ENCODE measurements at regions not wholly inside any gene's neighbourhood (a gene's known extent, or its start where the extent isn't known, plus 50 kb on each side); places are given as distances from the start of the nearest gene placed in this dataset.

GRCh38 chr14:101250948-101251811, 310.1 kb upstream of the DIO3 start (continued):
- TF ChIP-seq KDM5A (IDR thresholded peaks at IDR 0.05; ENCODE audit: borderline replicate concordance, low read length), result no peak
- TF ChIP-seq HNRNPH1 (optimal IDR thresholded peaks at IDR 0.05; ENCODE audit: low read depth, low read length), result no peak

- H4K20me1 ChIP-seq (ENCODE audit: insufficient read depth, low read length), result no peaks in the 10 kb centered on the region
- no peak overlapping the region for H3K4me3 ChIP-seq (replicated peaks in 1 of 3; ENCODE audit: insufficient read depth in 1 of 3, low read depth in 2 of 3, low read length in 3 of 3)
- no TSS peak for BruUV-seq (replicated peaks)
- ChIA-PET CTCF (ENCODE audit: low intra/inter-chr PET ratio, low total read pairs) (no interaction called here), POLR2A (no interaction called here)
- no peak for ATAC-seq
- in situ Hi-C loops (cut with HindIII; ENCODE audit: extremely low pct_ligation_motif_present, low pct_unique_long_range_greater_than_20kb) (no loop called here), intact Hi-C loops (cut with micrococcal nuclease; ENCODE audit: unreplicated experiment) (no loop called here)
- H3K9me3 ChIP-seq (ENCODE audit: low read length), result no peaks in the 10 kb centered on the region
- H3K27ac ChIP-seq (ENCODE audit: extremely low read length, insufficient read depth, low read length), result no peak overlapping the region
- FAIRE-seq, result no peak
- H3K4me2 ChIP-seq (ENCODE audit: low read depth, low read length), result no peak overlapping the region
- H3K36me3 ChIP-seq (replicated peaks in 1 of 2; ENCODE audit: control insufficient read depth in 1 of 2, insufficient read depth in 2 of 2, low read length in 2 of 2), result no peaks in the 10 kb centered on the region
- no peak for DNase-seq (ENCODE audit: low spot score)
- peaks cover 25 to 79% of the 10 kb centered on the region in 2 experiments for H3K27me3 ChIP-seq (ENCODE audit: control insufficient read depth in 1 of 2, insufficient read depth in 2 of 2, low read length in 2 of 2)
- 63% methylated on average over 13 of the region's 15 CpGs for WGBS (ENCODE audit: low lambda C conversion rate)
- no peak overlapping the region for H3K9ac ChIP-seq (ENCODE audit: insufficient read depth, low read depth, low read length)
- TF ChIP-seq GFI1 (CRISPR knock-in tag; IDR thresholded peaks at IDR 0.05; ENCODE audit: borderline replicate concordance), result no peak
- no peak for TF ChIP-seq USF2 (IDR thresholded peaks at IDR 0.05; ENCODE audit: low read depth, low read length)
- no peak for TF ChIP-seq USF2 (CRISPR knock-in tag; IDR thresholded peaks at IDR 0.05; ENCODE audit: borderline replicate concordance)
- H2AFZ ChIP-seq (ENCODE audit: low read length), result no peak overlapping the region
- peaks cover 12% of the 10 kb centered on the region for H3K4me1 ChIP-seq (ENCODE audit: insufficient read depth, low read length)
- H3K79me2 ChIP-seq (ENCODE audit: insufficient read depth, low read length), result no peaks in the 10 kb centered on the region
Observed at GRCh38 chr14:101251812-101252442, 309.4 kb upstream of the DIO3 start.
